ENCODE measurements at regions not wholly inside any gene's neighbourhood (a gene's known extent, or its start where the extent isn't known, plus 50 kb on each side); places are given as distances from the start of the nearest gene placed in this dataset.

DNA sequence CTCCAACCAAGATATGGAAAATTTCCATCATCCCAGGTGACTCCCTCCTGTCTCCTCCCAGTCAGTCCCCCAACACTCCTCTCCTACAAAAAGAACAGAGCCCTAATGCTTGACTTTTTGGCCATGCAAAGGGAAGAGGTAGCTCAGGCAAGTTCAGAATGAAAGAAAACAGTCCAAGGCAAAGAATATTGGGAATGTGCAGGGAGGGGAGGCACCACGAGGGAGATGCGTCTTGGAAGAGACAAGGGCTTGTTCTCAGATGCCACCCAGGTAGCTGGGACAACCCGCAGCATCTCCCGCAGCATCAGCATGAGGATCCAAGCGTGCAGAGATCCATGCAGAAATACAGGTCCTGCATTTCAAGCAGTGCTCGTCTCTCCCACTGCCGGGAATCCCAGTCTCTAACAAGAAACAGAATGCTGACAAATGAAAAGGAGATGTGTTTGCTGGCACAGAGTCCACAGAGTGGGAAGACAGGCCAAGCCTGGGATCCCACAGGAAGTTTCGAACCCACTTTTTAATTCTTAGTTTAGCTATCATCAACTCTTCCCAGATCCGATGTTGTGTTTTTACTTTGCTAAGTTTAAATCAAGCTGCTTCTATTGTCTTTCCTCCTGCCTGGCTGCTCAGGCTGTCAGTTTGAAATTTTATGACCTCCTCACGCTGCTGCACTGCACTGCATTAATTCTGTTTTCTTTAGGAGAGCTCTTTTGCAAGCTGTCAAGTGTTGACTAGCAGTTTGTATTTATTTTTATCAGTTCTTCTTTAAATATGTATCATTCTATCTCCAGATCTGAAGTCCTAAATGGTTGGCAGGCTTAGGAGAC, 86.8 kb upstream of the OSMR start:
- no peak for TF ChIP-seq JUND (IDR thresholded peaks at IDR 0.05; ENCODE audit: low read depth)
- in situ Hi-C loops (cut with HindIII; ENCODE audit: low pct_unique_long_range_greater_than_20kb, low sequenced_read_pairs), result no loop called here
- no peak for DNase-seq (ENCODE audit: low read depth in 1 of 2, low spot score in 1 of 2)

DNA sequence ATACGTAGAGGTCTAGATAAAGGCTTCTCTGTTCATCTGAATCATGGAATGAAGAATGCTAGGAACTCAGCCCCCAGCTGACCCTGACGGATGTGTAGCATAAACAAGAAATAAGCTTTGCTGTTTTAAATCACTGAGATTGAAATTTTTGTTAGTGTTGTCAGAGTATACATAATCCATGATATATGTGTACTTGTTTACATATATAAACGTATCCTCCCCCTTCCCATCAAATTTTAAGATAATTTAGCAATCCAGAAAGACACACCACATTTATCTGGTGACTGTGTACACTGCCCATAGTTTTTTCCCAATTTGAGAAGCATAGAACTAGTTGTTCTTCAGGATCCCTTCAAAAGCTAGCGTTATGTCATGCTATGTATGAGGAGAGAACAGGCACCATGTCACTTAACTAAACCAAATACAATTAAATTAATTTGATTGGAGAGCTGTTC, 80.8 kb upstream of the OSMR start:
- no peak for DNase-seq (ENCODE audit: low read depth in 1 of 2, low spot score in 1 of 2)
- TF ChIP-seq JUND (IDR thresholded peaks at IDR 0.05; ENCODE audit: low read depth), result no peak
- in situ Hi-C loops (cut with HindIII; ENCODE audit: low pct_unique_long_range_greater_than_20kb, low sequenced_read_pairs), result no loop called here

DNA sequence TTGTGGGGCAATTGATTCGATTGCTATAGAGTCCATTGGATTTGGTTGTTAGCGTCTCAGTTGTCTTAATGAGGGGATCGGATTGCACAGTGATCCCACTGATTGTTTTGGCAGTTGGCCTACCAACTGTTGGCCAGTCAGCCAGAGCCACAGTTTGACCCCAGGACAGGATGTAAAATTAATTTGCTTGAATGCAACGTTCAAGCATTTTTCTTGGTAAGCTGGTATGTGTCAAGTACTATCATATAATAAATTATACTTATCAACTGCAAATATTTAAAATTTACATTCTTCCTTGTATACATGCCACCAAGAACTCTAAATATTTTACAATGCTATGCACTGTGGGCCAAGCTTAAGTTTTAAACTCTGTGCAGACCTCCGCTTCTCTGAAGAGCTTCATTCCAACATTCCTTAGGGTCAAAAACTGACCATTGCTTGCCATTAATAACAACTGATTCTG, 80.4 kb upstream of the OSMR start:
- in situ Hi-C loops (cut with HindIII; ENCODE audit: low pct_unique_long_range_greater_than_20kb, low sequenced_read_pairs), result no loop called here
- no peak for DNase-seq (ENCODE audit: low read depth in 1 of 2, low spot score in 1 of 2)
- TF ChIP-seq JUND (IDR thresholded peaks at IDR 0.05; ENCODE audit: low read depth), result no peak

DNA sequence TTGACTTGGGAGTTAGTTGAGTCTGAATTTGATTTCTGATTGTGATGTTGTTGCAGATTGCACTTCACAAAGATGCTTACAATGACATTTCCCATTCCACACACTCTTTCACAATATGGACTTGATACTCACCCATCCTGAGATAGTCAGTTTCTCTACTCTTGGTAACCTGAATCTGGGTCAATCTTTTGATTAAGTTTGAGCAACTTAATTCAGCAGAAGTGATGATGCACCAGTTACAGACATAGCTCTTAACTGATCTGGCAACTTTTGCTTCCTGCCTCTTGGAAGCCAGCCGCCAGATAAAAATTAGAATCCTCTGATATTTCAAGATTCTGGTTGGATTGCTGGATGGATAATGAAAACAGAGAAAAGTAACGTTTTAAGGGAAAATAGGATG, 79.7 kb upstream of the OSMR start:
- TF ChIP-seq JUND (IDR thresholded peaks at IDR 0.05; ENCODE audit: low read depth), result no peak
- in situ Hi-C loops (cut with HindIII; ENCODE audit: low pct_unique_long_range_greater_than_20kb, low sequenced_read_pairs), result no loop called here
- no peak for DNase-seq (ENCODE audit: low read depth in 1 of 2, low spot score in 1 of 2)

DNA sequence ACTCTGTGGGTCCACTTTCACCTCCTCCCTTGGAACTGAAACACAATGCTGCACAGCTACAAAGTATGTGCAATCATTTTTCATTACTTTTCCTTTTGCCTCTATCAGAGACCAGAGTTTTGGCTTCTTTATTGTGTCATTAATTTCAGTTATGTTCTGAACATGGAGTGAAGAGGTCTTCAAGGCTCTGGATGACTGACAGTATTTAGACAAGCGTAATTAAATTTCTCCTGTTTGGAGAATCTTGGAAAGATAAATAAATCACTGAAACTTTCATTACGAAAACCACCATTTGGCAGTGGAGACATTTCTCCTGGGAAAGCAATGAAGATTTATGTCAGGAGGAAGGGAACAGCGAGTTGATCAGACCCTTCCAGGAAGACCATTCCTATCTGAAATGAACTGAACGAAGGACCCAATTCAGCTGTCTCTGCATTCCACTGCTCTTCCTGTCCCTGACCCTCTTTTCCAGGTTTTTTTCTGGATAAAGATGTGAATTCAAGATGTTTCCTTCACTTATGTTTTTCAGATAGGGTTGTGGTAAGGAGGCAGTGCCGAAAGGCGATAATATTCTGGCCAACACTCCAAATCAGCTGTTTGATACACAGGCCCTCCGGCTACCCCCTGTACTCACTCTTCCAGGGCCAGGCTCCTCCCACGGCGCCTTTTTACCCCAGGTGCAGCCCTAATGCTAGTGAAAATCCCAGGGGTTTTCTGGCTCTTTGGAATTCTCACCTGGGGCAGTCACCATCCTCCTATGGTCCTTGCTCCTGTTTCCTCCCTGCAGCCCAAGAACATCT, 77.2 kb upstream of the OSMR start:
- no peak for TF ChIP-seq JUND (IDR thresholded peaks at IDR 0.05; ENCODE audit: low read depth)
- DNase-seq (ENCODE audit: low read depth in 1 of 2, low spot score in 1 of 2), result no peak
- in situ Hi-C loops (cut with HindIII; ENCODE audit: low pct_unique_long_range_greater_than_20kb, low sequenced_read_pairs), result no loop called here

DNA sequence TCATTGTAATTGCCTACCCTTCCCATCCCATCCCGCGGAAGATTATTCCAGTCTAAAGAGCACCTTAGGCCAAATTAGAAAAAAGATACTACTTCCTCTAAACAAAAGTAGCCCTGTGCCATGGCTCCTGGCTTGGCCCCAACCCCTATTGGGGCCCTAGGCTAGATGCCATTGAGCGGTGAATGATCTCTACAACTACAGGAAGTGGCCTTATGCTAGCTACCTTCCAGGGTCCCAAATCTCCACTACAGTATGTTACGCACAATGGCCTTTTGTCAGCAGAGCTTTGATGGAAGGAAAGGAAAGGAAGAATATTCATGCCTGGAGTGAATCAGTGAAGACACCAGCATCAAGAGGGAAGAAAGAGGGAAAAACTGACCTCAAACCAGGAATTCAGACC, 73.3 kb upstream of the OSMR start:
- in situ Hi-C loops (cut with HindIII; ENCODE audit: low pct_unique_long_range_greater_than_20kb, low sequenced_read_pairs), result no loop called here
- TF ChIP-seq JUND (IDR thresholded peaks at IDR 0.05; ENCODE audit: low read depth), result no peak
- DNase-seq (ENCODE audit: low read depth in 1 of 2, low spot score in 1 of 2), result no peak

DNA sequence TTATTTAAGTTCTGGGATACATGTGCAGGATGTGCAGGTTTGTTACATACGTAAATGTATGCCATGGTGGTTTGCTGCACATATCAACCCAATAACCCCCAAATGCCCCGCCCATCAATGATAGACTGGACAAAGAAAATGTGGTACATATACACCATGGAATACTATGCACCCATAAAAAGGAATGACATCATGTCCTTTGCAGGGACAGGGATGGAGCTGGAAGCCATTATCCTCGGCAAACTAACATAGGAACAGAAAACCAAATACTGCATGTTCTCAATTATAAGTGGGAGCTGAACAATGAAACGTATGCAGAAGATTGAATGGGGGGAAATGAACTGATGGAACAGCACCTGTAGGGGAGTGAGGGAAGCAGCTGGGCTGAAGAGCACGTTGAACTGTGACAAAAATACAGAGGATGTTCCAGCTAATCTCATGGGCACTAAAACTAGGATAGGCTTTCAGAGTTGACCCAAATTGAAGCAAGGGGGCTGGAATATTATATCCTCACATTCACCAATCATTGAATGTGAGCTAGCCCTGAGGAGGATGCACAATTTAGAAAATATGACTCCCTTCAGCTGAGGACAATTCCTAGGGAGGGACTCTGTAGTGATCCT, 70.5 kb upstream of the OSMR start:
- no peak for DNase-seq (ENCODE audit: low read depth in 1 of 2, low spot score in 1 of 2)
- in situ Hi-C loops (cut with HindIII; ENCODE audit: low pct_unique_long_range_greater_than_20kb, low sequenced_read_pairs), result no loop called here
- no peak for TF ChIP-seq JUND (IDR thresholded peaks at IDR 0.05; ENCODE audit: low read depth)

DNA sequence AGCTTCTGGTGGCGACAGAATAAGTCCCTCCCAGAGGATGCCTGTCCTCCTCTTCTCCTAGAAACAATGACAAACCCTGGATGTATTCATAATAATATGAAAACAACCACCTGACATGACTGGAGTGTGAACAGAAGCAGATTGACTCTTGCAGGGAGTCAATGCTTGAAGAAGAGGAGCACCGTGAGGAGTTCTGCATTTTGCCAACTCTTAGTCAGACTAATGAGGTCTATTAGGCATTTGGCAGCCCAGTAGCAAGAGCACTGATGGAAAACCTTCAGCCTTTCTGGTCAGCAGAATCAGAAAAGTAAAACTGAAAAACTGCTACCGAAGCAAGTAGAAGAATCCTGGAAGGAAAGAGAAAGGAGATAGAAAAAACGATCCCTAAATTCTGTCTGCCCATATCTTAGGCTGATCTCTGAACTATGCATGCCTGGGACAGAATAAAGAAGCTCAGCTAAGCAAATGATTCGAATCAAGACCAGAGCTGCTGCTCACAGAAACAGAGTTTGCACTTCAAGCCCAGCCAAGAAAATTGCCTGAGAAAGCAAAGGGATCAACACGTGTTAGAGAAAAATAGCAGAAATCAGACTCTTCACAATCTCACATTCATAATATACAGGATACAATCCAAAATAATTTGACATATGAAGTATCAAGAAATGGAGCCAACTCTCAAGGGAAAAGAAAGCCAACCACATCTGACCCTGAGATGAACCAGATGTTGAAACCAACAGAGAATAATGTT, 69.5 kb upstream of the OSMR start:
- in situ Hi-C loops (cut with HindIII; ENCODE audit: low pct_unique_long_range_greater_than_20kb, low sequenced_read_pairs), result no loop called here
- no peak for DNase-seq (ENCODE audit: low read depth in 1 of 2, low spot score in 1 of 2)
- no peak for TF ChIP-seq JUND (IDR thresholded peaks at IDR 0.05; ENCODE audit: low read depth)

DNA sequence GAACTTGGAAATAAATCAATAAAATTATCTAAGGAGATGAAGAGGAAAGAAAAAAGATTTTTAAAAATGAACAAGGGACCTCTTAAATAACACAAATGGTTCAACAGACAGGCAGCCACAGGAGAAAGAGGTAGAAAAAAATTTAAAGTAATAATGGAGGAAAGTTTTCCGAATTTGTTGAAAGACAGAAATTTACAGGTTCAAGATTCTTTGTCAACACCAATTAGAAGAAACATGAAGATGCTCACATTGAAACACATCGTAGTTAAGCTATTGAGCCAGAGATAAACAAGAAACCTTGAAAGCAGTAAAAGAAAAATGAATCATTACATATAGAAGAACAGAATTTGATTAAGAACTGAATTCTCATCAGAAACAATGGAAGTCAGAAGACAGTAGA, 68.7 kb upstream of the OSMR start:
- no peak for DNase-seq (ENCODE audit: low read depth in 1 of 2, low spot score in 1 of 2)

DNA sequence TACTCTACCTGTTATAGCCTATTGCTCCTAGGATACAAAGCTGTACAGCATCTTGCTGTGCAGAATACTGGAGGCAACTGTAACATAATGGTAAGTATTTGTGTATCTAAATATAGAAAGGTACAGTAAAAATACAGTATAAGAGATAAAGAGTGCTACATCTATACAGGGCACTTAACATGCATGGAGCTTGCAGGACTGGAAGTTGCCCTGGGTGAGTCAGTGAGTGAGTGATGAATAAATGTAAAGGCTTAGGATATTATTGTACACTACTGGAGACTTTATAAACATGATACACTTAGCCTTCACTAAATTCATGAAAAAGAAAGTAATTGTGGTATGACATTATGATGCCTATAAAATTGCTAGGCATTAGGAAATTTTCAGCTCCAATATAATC, 65.5 kb upstream of the OSMR start:
- TF ChIP-seq JUND (IDR thresholded peaks at IDR 0.05; ENCODE audit: low read depth), result no peak
- in situ Hi-C loops (cut with HindIII; ENCODE audit: low pct_unique_long_range_greater_than_20kb, low sequenced_read_pairs), result no loop called here
- no peak for DNase-seq (ENCODE audit: low read depth in 1 of 2, low spot score in 1 of 2)

More for the DNA sequence above, 68.7 kb upstream of the OSMR start:
- in situ Hi-C loops (cut with HindIII; ENCODE audit: low pct_unique_long_range_greater_than_20kb, low sequenced_read_pairs), result no loop called here
- TF ChIP-seq JUND (IDR thresholded peaks at IDR 0.05; ENCODE audit: low read depth), result no peak

DNA sequence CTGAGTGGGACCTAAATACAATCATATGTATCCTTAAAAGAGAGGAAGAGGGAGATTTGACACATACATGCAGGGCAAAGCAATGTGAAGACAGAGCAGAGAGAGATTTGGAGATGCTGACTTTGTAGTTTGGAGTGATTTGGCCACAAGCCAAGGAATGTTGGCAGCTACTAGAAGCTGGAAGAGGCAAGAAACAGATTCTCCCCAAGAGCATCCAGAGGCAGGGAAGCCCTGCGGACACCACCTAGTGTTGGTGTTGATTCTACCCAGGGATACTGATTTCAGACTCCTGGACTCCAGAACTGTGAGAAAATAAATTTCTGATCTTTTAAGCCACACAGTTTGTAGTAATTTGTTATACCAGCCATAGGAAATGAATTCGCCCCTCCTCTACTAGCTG, 64.9 kb upstream of the OSMR start:
- peak in 1 of 2 experiments; percentile 75 for DNase-seq (ENCODE audit: low read depth in 1 of 2, low spot score in 1 of 2)
- in situ Hi-C loops (cut with HindIII; ENCODE audit: low pct_unique_long_range_greater_than_20kb, low sequenced_read_pairs), result no loop called here
- TF ChIP-seq JUND (IDR thresholded peaks at IDR 0.05; ENCODE audit: low read depth), result no peak

DNA sequence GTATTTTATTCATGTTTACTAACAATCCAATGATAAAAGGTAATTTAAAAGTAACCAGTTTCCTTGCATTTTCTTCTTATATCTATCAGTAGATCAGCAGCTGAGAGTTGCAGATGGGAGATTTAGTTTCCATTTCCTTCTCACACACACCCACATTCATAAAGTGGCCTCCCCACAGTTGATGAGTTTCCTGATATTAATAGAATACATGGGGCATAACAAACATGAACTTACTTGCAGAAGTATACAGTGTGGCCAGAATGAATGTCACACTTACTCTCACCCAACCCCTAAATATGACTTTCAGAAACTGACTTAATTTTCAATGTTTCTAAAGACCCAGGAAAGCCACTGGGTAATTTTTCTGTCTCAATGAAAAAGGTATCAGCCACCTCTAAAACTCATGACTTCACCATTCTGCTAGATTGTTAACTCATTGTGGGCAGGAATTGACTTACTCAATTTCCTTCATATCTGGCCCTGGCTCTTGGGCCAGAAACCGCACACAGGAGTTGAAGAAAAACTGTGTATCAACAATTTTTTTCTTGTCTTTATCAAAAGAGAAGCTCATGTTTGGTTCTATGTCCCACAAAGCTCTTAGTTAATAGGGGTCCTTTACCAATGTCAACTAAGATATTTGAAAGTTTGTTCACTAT, 63.5 kb upstream of the OSMR start:
- in situ Hi-C loops (cut with HindIII; ENCODE audit: low pct_unique_long_range_greater_than_20kb, low sequenced_read_pairs), result no loop called here
- TF ChIP-seq JUND (IDR thresholded peaks at IDR 0.05; ENCODE audit: low read depth), result no peak
- no peak for DNase-seq (ENCODE audit: low read depth in 1 of 2, low spot score in 1 of 2)
